ENCODE measurements at regions not wholly inside any gene's neighbourhood (a gene's known extent, or its start where the extent isn't known, plus 50 kb on each side); places are given as distances from the start of the nearest gene placed in this dataset.

GRCh38 chr10:123484722-123485121, 181.4 kb upstream of the GPR26 start:
- H3K27me3 Mint-ChIP-seq: peaks cover 6% of the 10 kb centered on the region
- H3K36me3 Mint-ChIP-seq (ENCODE audit: low read depth): no peaks in the 10 kb centered on the region
- peaks cover 41% of the 10 kb centered on the region for H3K4me1 Mint-ChIP-seq (ENCODE audit: low read depth)
- no peak overlapping the region for H3K27ac Mint-ChIP-seq
- H3K4me3 Mint-ChIP-seq: no peak overlapping the region
- no peaks in the 10 kb centered on the region for H3K9me3 Mint-ChIP-seq
- intact Hi-C loops (cut with micrococcal nuclease): loop anchor here (10.0 kb wide), 1 partner anchor 340 kb away; the partner anchor contains the start of gene HMX2

GRCh38 chr10:123485341-123485960, 180.7 kb upstream of the GPR26 start:
- intact Hi-C loops (cut with micrococcal nuclease): loop anchor here (10.0 kb wide), 1 partner anchor 341 kb away; the partner anchor contains the start of gene HMX2
- peaks cover 2% of the 10 kb centered on the region for H3K27me3 Mint-ChIP-seq
- no peak overlapping the region for H3K27ac Mint-ChIP-seq
- H3K4me3 Mint-ChIP-seq: no peak overlapping the region
- H3K4me1 Mint-ChIP-seq (ENCODE audit: low read depth): peaks cover 34% of the 10 kb centered on the region
- no peaks in the 10 kb centered on the region for H3K36me3 Mint-ChIP-seq (ENCODE audit: low read depth)
- H3K9me3 Mint-ChIP-seq: no peaks in the 10 kb centered on the region

- H3K4me1 Mint-ChIP-seq (ENCODE audit: low read depth): peaks cover 18% of the 10 kb centered on the region
- H3K27ac Mint-ChIP-seq: no peak overlapping the region
- H3K27me3 Mint-ChIP-seq: peaks cover 18% of the 10 kb centered on the region
- no peak overlapping the region for H3K4me3 Mint-ChIP-seq
- no peaks in the 10 kb centered on the region for H3K9me3 Mint-ChIP-seq
- H3K36me3 Mint-ChIP-seq (ENCODE audit: low read depth): no peaks in the 10 kb centered on the region
- intact Hi-C loops (cut with micrococcal nuclease): loop anchor here (10.0 kb wide), 1 partner anchor 344 kb away; the partner anchor contains the start of gene HMX2
Observed at GRCh38 chr10:123488436-123488835, 177.7 kb upstream of the GPR26 start.

GRCh38 chr10:123491364-123491763, 174.8 kb upstream of the GPR26 start:
- Mint-ChIP-seq H3K36me3 (ENCODE audit: low read depth) (no peaks in the 10 kb centered on the region), H3K27me3 (peaks cover 35% of the 10 kb centered on the region), H3K9me3 (no peaks in the 10 kb centered on the region), H3K4me3 (no peak overlapping the region), H3K4me1 (ENCODE audit: low read depth) (peaks cover 5% of the 10 kb centered on the region), H3K27ac (no peak overlapping the region)
- intact Hi-C loops (cut with micrococcal nuclease): no loop called here

- Mint-ChIP-seq H3K27ac (no peak overlapping the region), H3K9me3 (no peaks in the 10 kb centered on the region)
Observed at GRCh38 chr10:123492016-123492415, 174.1 kb upstream of the GPR26 start.

GRCh38 chr10:123494301-123494808, 171.8 kb upstream of the GPR26 start:
- no peaks in the 10 kb centered on the region for H3K4me1 Mint-ChIP-seq (ENCODE audit: low read depth)
- peaks cover 40% of the 10 kb centered on the region for H3K27me3 Mint-ChIP-seq
- H3K9me3 Mint-ChIP-seq: no peaks in the 10 kb centered on the region
- intact Hi-C loops (cut with micrococcal nuclease): no loop called here
- H3K27ac Mint-ChIP-seq: no peak overlapping the region
- H3K36me3 Mint-ChIP-seq (ENCODE audit: low read depth): no peaks in the 10 kb centered on the region
- no peak overlapping the region for H3K4me3 Mint-ChIP-seq

More at GRCh38 chr10:123492016-123492415, 174.1 kb upstream of the GPR26 start:
- peaks cover 35% of the 10 kb centered on the region for H3K27me3 Mint-ChIP-seq
- H3K36me3 Mint-ChIP-seq (ENCODE audit: low read depth): no peaks in the 10 kb centered on the region
- H3K4me1 Mint-ChIP-seq (ENCODE audit: low read depth): no peaks in the 10 kb centered on the region
- intact Hi-C loops (cut with micrococcal nuclease): no loop called here
- no peak overlapping the region for H3K4me3 Mint-ChIP-seq

GRCh38 chr10:123496375-123496774, 169.8 kb upstream of the GPR26 start:
- Mint-ChIP-seq H3K4me3 (no peak overlapping the region), H3K9me3 (no peaks in the 10 kb centered on the region), H3K4me1 (ENCODE audit: low read depth) (no peaks in the 10 kb centered on the region), H3K27ac (no peak overlapping the region), H3K27me3 (peaks cover 44% of the 10 kb centered on the region), H3K36me3 (ENCODE audit: low read depth) (no peaks in the 10 kb centered on the region)
- intact Hi-C loops (cut with micrococcal nuclease): no loop called here

GRCh38 chr10:123496996-123497660, 169.0 kb upstream of the GPR26 start:
- intact Hi-C loops (cut with micrococcal nuclease): no loop called here
- Mint-ChIP-seq H3K27me3 (peaks cover 41% of the 10 kb centered on the region), H3K9me3 (no peaks in the 10 kb centered on the region), H3K4me3 (no peak overlapping the region), H3K36me3 (ENCODE audit: low read depth) (no peaks in the 10 kb centered on the region), H3K4me1 (ENCODE audit: low read depth) (no peaks in the 10 kb centered on the region), H3K27ac (no peak overlapping the region)

- Mint-ChIP-seq H3K27me3 (peaks cover 27% of the 10 kb centered on the region), H3K9me3 (no peaks in the 10 kb centered on the region), H3K4me1 (ENCODE audit: low read depth) (no peaks in the 10 kb centered on the region), H3K27ac (no peak overlapping the region), H3K36me3 (ENCODE audit: low read depth) (no peaks in the 10 kb centered on the region), H3K4me3 (no peak overlapping the region)
- intact Hi-C loops (cut with micrococcal nuclease): no loop called here
Observed at GRCh38 chr10:123500110-123500509, 166.0 kb upstream of the GPR26 start.

GRCh38 chr10:123501148-123501547, 165.0 kb upstream of the GPR26 start:
- Mint-ChIP-seq H3K9me3 (no peaks in the 10 kb centered on the region), H3K4me1 (ENCODE audit: low read depth) (no peaks in the 10 kb centered on the region), H3K27ac (no peak overlapping the region), H3K4me3 (no peak overlapping the region), H3K27me3 (peaks cover 20% of the 10 kb centered on the region), H3K36me3 (ENCODE audit: low read depth) (no peaks in the 10 kb centered on the region)
- intact Hi-C loops (cut with micrococcal nuclease): no loop called here

GRCh38 chr10:123502983-123503382, 163.2 kb upstream of the GPR26 start:
- Mint-ChIP-seq H3K36me3 (ENCODE audit: low read depth) (no peaks in the 10 kb centered on the region), H3K4me3 (no peak overlapping the region), H3K27ac (no peak overlapping the region), H3K4me1 (ENCODE audit: low read depth) (no peaks in the 10 kb centered on the region), H3K27me3 (peaks cover 20% of the 10 kb centered on the region), H3K9me3 (no peaks in the 10 kb centered on the region)
- intact Hi-C loops (cut with micrococcal nuclease): loop anchor here (1.0 kb wide), 1 partner anchor 370 kb away; no protein-coding TSS in a partner anchor

GRCh38 chr10:123506455-123506854, 159.7 kb upstream of the GPR26 start:
- no peak overlapping the region for H3K4me3 Mint-ChIP-seq
- peaks cover 15% of the 10 kb centered on the region for H3K27me3 Mint-ChIP-seq
- intact Hi-C loops (cut with micrococcal nuclease): no loop called here
- no peaks in the 10 kb centered on the region for H3K4me1 Mint-ChIP-seq (ENCODE audit: low read depth)
- H3K9me3 Mint-ChIP-seq: no peaks in the 10 kb centered on the region
- H3K27ac Mint-ChIP-seq: no peak overlapping the region
- no peaks in the 10 kb centered on the region for H3K36me3 Mint-ChIP-seq (ENCODE audit: low read depth)

- no peaks in the 10 kb centered on the region for H3K36me3 Mint-ChIP-seq (ENCODE audit: low read depth)
- intact Hi-C loops (cut with micrococcal nuclease): no loop called here
- no peak overlapping the region for H3K4me3 Mint-ChIP-seq
- no peaks in the 10 kb centered on the region for H3K9me3 Mint-ChIP-seq
- no peak overlapping the region for H3K27ac Mint-ChIP-seq
- H3K27me3 Mint-ChIP-seq: peaks cover 11% of the 10 kb centered on the region
- no peaks in the 10 kb centered on the region for H3K4me1 Mint-ChIP-seq (ENCODE audit: low read depth)
Observed at GRCh38 chr10:123507298-123507697, 158.9 kb upstream of the GPR26 start.

- intact Hi-C loops (cut with micrococcal nuclease): no loop called here
Observed at GRCh38 chr10:123509338-123509737, 156.8 kb upstream of the GPR26 start.

More at GRCh38 chr10:123509338-123509737, 156.8 kb upstream of the GPR26 start:
- H3K27me3 Mint-ChIP-seq: peaks cover 13% of the 10 kb centered on the region
- no peaks in the 10 kb centered on the region for H3K4me1 Mint-ChIP-seq (ENCODE audit: low read depth)
- H3K27ac Mint-ChIP-seq: no peak overlapping the region
- H3K36me3 Mint-ChIP-seq (ENCODE audit: low read depth): no peaks in the 10 kb centered on the region
- no peak overlapping the region for H3K4me3 Mint-ChIP-seq
- no peaks in the 10 kb centered on the region for H3K9me3 Mint-ChIP-seq
